SK-N-MC (cell line): ENCODE measurements at regions not wholly inside any gene's neighbourhood (a gene's known extent, or its start where the extent isn't known, plus 50 kb on each side); places are given as distances from the start of the nearest gene placed in this dataset.
"Not testable (repeated sequence)": the region's sequence is repeated elsewhere in the genome, so short reads cannot be mapped to it uniquely, and the experiment has no call there.

Experiments
- DNase-seq: peaks from one replicate; pipeline ENCODE4 v3.0.0-alpha.2; 2011; ENCODE audit warnings: low read depth, low spot score
- H3K27ac ChIP-seq: fragments of 200-600 bp; sonication (generic); 2 replicates; pipeline ENCODE4 v1.5.1; 2016; ENCODE audit warnings: mixed run types
- H3K36me3 ChIP-seq: fragments of 200-600 bp; sonication (generic); 2 replicates; pipeline ENCODE4 v1.6.1; 2017; ENCODE audit warnings: antibody characterized with exemption, low read length, mixed read lengths; ENCODE audit not compliant: insufficient read depth
- H3K4me3 ChIP-seq: fragments of 200-600 bp; sonication (generic); 2 replicates; pipeline ENCODE4 v1.5.1; 2016
- H3K9ac ChIP-seq: fragments of 200-600 bp; sonication (generic); 2 replicates; pipeline ENCODE4 v1.8.0; 2017; ENCODE audit warnings: mixed run types, mixed read lengths; ENCODE audit not compliant: insufficient read length
- H3K9me3 ChIP-seq: fragments of 200-600 bp; sonication (generic); 2 replicates; pipeline ENCODE4 v1.6.1; 2017; ENCODE audit warnings: low read depth, mild to moderate bottlenecking, antibody characterized with exemption, low read length, moderate library complexity, mixed read lengths
- EZH2 ChIP-seq: fragments of 200-600 bp; sonication (generic); IDR thresholded peaks from one replicate; pipeline ENCODE4 v1.6.1; 2017; ENCODE audit warnings: antibody characterized with exemption
- FOXP2 ChIP-seq: optimal IDR thresholded peaks from 2 replicates; pipeline ENCODE3; 2011; ENCODE audit warnings: mild to moderate bottlenecking, moderate library complexity; ENCODE audit not compliant: insufficient read depth; ENCODE audit errors: extremely low read length, control extremely low read depth
- POLR2AphosphoS5 ChIP-seq: IDR thresholded peaks from 2 replicates; pipeline ENCODE4 v1.6.1; 2012; ENCODE audit warnings: mild to moderate bottlenecking, low read depth, low read length, borderline replicate concordance

- no peaks in the 10 kb centered on the region for H3K36me3 ChIP-seq
- TF ChIP-seq FOXP2 (no peak), EZH2 (no peak), POLR2AphosphoS5 (no peak)
- no peak for DNase-seq
- H3K9me3 ChIP-seq = no peaks in the 10 kb centered on the region
- no peak overlapping the region for H3K4me3 ChIP-seq
- H3K9ac ChIP-seq = no peak overlapping the region
- no peak overlapping the region for H3K27ac ChIP-seq
These were observed 239.3 kb upstream of the PLPP4 start for GRCh38 chr10:120217736-120218135.

- TF ChIP-seq EZH2 (no peak), FOXP2 (no peak), POLR2AphosphoS5 (no peak)
- Histone ChIP-seq H3K9ac (no peak overlapping the region), H3K27ac (no peak overlapping the region), H3K4me3 (no peak overlapping the region), H3K36me3 (no peaks in the 10 kb centered on the region), H3K9me3 (no peaks in the 10 kb centered on the region)
- peak; percentile 6 for DNase-seq
These were observed 235.0 kb upstream of the PLPP4 start for GRCh38 chr10:120221873-120222485.

- Histone ChIP-seq H3K36me3 (no peaks in the 10 kb centered on the region), H3K27ac (no peak overlapping the region), H3K9me3 (no peaks in the 10 kb centered on the region), H3K9ac (no peak overlapping the region), H3K4me3 (no peak overlapping the region)
- no peak for DNase-seq
- TF ChIP-seq EZH2 (no peak), POLR2AphosphoS5 (no peak), FOXP2 (no peak)
These were observed 227.4 kb upstream of the PLPP4 start for GRCh38 chr10:120229641-120230040.

GRCh38 chr10:120239695-120240094 lies 217.3 kb upstream of the PLPP4 start:
- H3K9me3 ChIP-seq, H3K36me3 ChIP-seq, H3K9ac ChIP-seq, H3K4me3 ChIP-seq, H3K27ac ChIP-seq, DNase-seq: not testable (repeated sequence)

GRCh38 chr10:120251821-120252442 lies 205.1 kb upstream of the PLPP4 start:
- TF ChIP-seq FOXP2 (no peak), EZH2 (no peak), POLR2AphosphoS5 (no peak)

GRCh38 chr10:120253131-120253530 lies 203.9 kb upstream of the PLPP4 start:
- TF ChIP-seq POLR2AphosphoS5 (no peak), EZH2 (no peak), FOXP2 (no peak)
- no peak for DNase-seq
- no peaks in the 10 kb centered on the region for H3K36me3 ChIP-seq
- no peak overlapping the region for H3K27ac ChIP-seq
- no peak overlapping the region for H3K9ac ChIP-seq
- H3K9me3 ChIP-seq = no peaks in the 10 kb centered on the region
- H3K4me3 ChIP-seq = no peak overlapping the region

More at GRCh38 chr10:120251821-120252442, 205.1 kb upstream of the PLPP4 start:
- H3K27ac ChIP-seq = no peak overlapping the region
- DNase-seq = no peak
- no peaks in the 10 kb centered on the region for H3K36me3 ChIP-seq
- no peaks in the 10 kb centered on the region for H3K9me3 ChIP-seq
- H3K4me3 ChIP-seq = no peak overlapping the region
- no peak overlapping the region for H3K9ac ChIP-seq

- TF ChIP-seq POLR2AphosphoS5 (no peak), FOXP2 (no peak), EZH2 (no peak)
- Histone ChIP-seq H3K9me3 (no peaks in the 10 kb centered on the region), H3K9ac (no peak overlapping the region), H3K27ac (no peak overlapping the region), H3K4me3 (no peak overlapping the region), H3K36me3 (no peaks in the 10 kb centered on the region)
- no peak for DNase-seq
These were observed 196.6 kb upstream of the PLPP4 start for GRCh38 chr10:120260456-120260855.

- H3K4me3 ChIP-seq = no peak overlapping the region
- no peaks in the 10 kb centered on the region for H3K36me3 ChIP-seq
- H3K27ac ChIP-seq = no peak overlapping the region
- no peak overlapping the region for H3K9ac ChIP-seq
- no peak for TF ChIP-seq POLR2AphosphoS5
- TF ChIP-seq EZH2 = no peak
- TF ChIP-seq FOXP2 = no peak
- DNase-seq = no peak
- no peaks in the 10 kb centered on the region for H3K9me3 ChIP-seq
These were observed 194.0 kb upstream of the PLPP4 start for GRCh38 chr10:120262857-120263547.
